CD14-positive monocyte (primary cell): ENCODE measurements at regions not wholly inside any gene's neighbourhood (a gene's known extent, or its start where the extent isn't known, plus 50 kb on each side); places are given as distances from the start of the nearest gene placed in this dataset.
A peak's percentile ranks its signal among the peaks of the same experiment; 100 is the strongest.

Source experiments
- DNase-seq, 3 donors: peaks; one replicate each; pipeline ENCODE4 v3.0.0-alpha.2; 2011 to 2022
- H2AFZ ChIP-seq: 2 replicates; pipeline ENCODE4 v1.6.0; 2012; ENCODE audit warnings: mild to moderate bottlenecking, low read depth, low read length, inconsistent platforms; ENCODE audit not compliant: insufficient read depth, poor library complexity, severe bottlenecking
- H3K27ac ChIP-seq, 2 donors: 1 replicate in 1 of 2; 2 replicates in 1 of 2; pipeline ENCODE4 v1.5.1; 2012 to 2013; ENCODE audit warnings: low read length in 2 of 2, control low read depth in 1 of 2, inconsistent platforms in 1 of 2, low read depth in 1 of 2, mild to moderate bottlenecking in 1 of 2
- H3K27me3 ChIP-seq, 2 donors: one replicate each; pipeline versions ENCODE4 v1.6.0 to v1.6.1; 2011 to 2013; ENCODE audit warnings: low read length in 2 of 2; ENCODE audit not compliant: control insufficient read depth in 2 of 2, insufficient read depth in 2 of 2
- H3K36me3 ChIP-seq, 2 donors: replicated peaks in 1 of 2; 1 replicate in 1 of 2; 2 replicates in 1 of 2; pipeline versions ENCODE4 v1.5.1 to v1.6.1; 2012 to 2013; ENCODE audit warnings: low read length in 2 of 2, control low read depth in 1 of 2, inconsistent platforms in 1 of 2, mild to moderate bottlenecking in 1 of 2; ENCODE audit not compliant: insufficient read depth in 2 of 2, control insufficient read depth in 1 of 2
- H3K4me1 ChIP-seq, 2 donors: 1 replicate in 1 of 2; 2 replicates in 1 of 2; pipeline versions ENCODE4 v1.5.1 to v1.6.1; 2012 to 2013; ENCODE audit warnings: low read length in 2 of 2, control low read depth in 1 of 2, inconsistent platforms in 1 of 2, mild to moderate bottlenecking in 1 of 2, moderate library complexity in 1 of 2; ENCODE audit not compliant: insufficient read depth in 2 of 2, control insufficient read depth in 1 of 2
- H3K4me2 ChIP-seq: replicated peaks from 2 replicates; pipeline ENCODE3; 2012; ENCODE audit warnings: low read length, moderate library complexity, mild to moderate bottlenecking; ENCODE audit not compliant: poor library complexity, severe bottlenecking; ENCODE audit errors: extremely low read depth
- H3K4me3 ChIP-seq, 3 experiments: fragments of 200-600 bp in 1 of 3; sonication (generic) in 1 of 3; replicated peaks in 1 of 3; 1 replicate in 2 of 3; 2 replicates in 1 of 3; pipeline ENCODE4 v1.5.1; 2011 to 2013; ENCODE audit warnings: low read length in 3 of 3, mild to moderate bottlenecking in 3 of 3, control low read depth in 2 of 3, low read depth in 2 of 3, inconsistent platforms in 1 of 3, moderate library complexity in 1 of 3
- H3K79me2 ChIP-seq: 2 replicates; pipeline ENCODE4 v1.6.0; 2012; ENCODE audit warnings: mild to moderate bottlenecking, control low read depth, inconsistent platforms, low read length, moderate library complexity; ENCODE audit not compliant: insufficient read depth
- H3K9ac ChIP-seq: 2 replicates; pipeline ENCODE4 v1.6.0; 2017; ENCODE audit warnings: low read length, mild to moderate bottlenecking; ENCODE audit not compliant: insufficient read depth, poor library complexity, severe bottlenecking
- H3K9me3 ChIP-seq, 2 donors: replicated peaks in 1 of 2; 1 replicate in 1 of 2; 2 replicates in 1 of 2; pipeline versions ENCODE4 v1.5.1 to v1.6.1; 2012 to 2013; ENCODE audit warnings: low read length in 2 of 2, control low read depth in 1 of 2; ENCODE audit not compliant: control insufficient read depth in 1 of 2, insufficient read depth in 1 of 2
- H4K20me1 ChIP-seq: 2 replicates; pipeline ENCODE4 v1.6.0; 2012; ENCODE audit warnings: mild to moderate bottlenecking, low read length, control low read depth, moderate library complexity; ENCODE audit not compliant: insufficient read depth
- H3K27ac Mint-ChIP-seq, 7 donors: one replicate each; pipeline ENCODE4 v1.8.0; 2020; ENCODE audit warnings: mild to moderate bottlenecking in 7 of 7, mixed read lengths in 7 of 7, moderate library complexity in 6 of 7, inconsistent platforms in 2 of 7
- H3K27me3 Mint-ChIP-seq, 3 donors: one replicate each; pipeline ENCODE4 v1.8.0; 2021 to 2022; ENCODE audit warnings: low read depth in 3 of 3, mild to moderate bottlenecking in 3 of 3, mixed read lengths in 3 of 3, moderate library complexity in 3 of 3, inconsistent platforms in 1 of 3
- H3K36me3 Mint-ChIP-seq, 2 donors: one replicate each; pipeline ENCODE4 v1.8.0; 2020; ENCODE audit warnings: mixed read lengths in 2 of 2, inconsistent platforms in 1 of 2, mild to moderate bottlenecking in 1 of 2
- H3K4me1 Mint-ChIP-seq: one replicate; pipeline ENCODE4 v1.8.0; 2020; ENCODE audit warnings: mild to moderate bottlenecking, mixed read lengths
- H3K4me3 Mint-ChIP-seq, 2 donors: one replicate each; pipeline ENCODE4 v1.8.0; 2020; ENCODE audit warnings: mild to moderate bottlenecking in 2 of 2, mixed read lengths in 2 of 2, moderate library complexity in 1 of 2
- H3K9me3 Mint-ChIP-seq, 7 donors: one replicate each; pipeline ENCODE4 v1.8.0; 2020 to 2022; ENCODE audit warnings: mixed read lengths in 7 of 7, mild to moderate bottlenecking in 6 of 7, moderate library complexity in 6 of 7, inconsistent platforms in 2 of 7
- CTCF ChIP-seq: fragments of 200-600 bp; IDR thresholded peaks from one replicate; pipeline ENCODE4 v1.8.0; 2022; ENCODE audit warnings: antibody characterized with exemption, mild to moderate bottlenecking
- WGBS: methylation state at CpG from one replicate; pipeline ENCODE4 v1.1.5; 2013; ENCODE audit warnings: missing lambda C conversion rate; ENCODE audit not compliant: insufficient coverage; 5-methylcytosine and 5-hydroxymethylcytosine counted together
- intact Hi-C, 2 donors: fragments of 100-400 bp; cut with micrococcal nuclease; formaldehyde crosslinking; loops; one replicate each; pipeline versions ENCODE4 v1.15.0 to v1.15.1; 2023

GRCh38 chr16:54455030-54455725 is 168.6 kb upstream of the IRX3 start:
- H2AFZ ChIP-seq: no peak overlapping the region
- H3K4me3 Mint-ChIP-seq: no peak overlapping the region
- WGBS: 89% methylated on average over 5 of the region's 12 CpGs

GRCh38 chr16:54454616-54455015 is 168.0 kb upstream of the IRX3 start:
- Mint-ChIP-seq H3K4me3 (peak overlapping the region in 1 of 2 donors; percentile 52), H3K4me1 (peaks cover 3% of the 10 kb centered on the region)
- no peak for DNase-seq

More at GRCh38 chr16:54455030-54455725, 168.6 kb upstream of the IRX3 start:
- H3K27me3 ChIP-seq: no peaks in the 10 kb centered on the region
- H3K79me2 ChIP-seq: no peaks in the 10 kb centered on the region
- Mint-ChIP-seq H3K36me3 (no peaks in the 10 kb centered on the region), H3K9me3 (peaks cover 0 to 6% (median 0%) of the 10 kb centered on the region in 7 donors), H3K4me1 (peaks cover 3% of the 10 kb centered on the region), H3K27me3 (peaks cover 0 to 15% (median 9%) of the 10 kb centered on the region in 3 donors), H3K27ac (no peak overlapping the region)
- H3K9me3 ChIP-seq: no peaks in the 10 kb centered on the region
- no peak for TF ChIP-seq CTCF
- no peak overlapping the region for H3K4me3 ChIP-seq
- H3K27ac ChIP-seq: no peak overlapping the region
- no peak for DNase-seq
- H3K4me1 ChIP-seq: no peaks in the 10 kb centered on the region
- H4K20me1 ChIP-seq: no peaks in the 10 kb centered on the region
- H3K4me2 ChIP-seq: no peak overlapping the region
- H3K9ac ChIP-seq: no peak overlapping the region
- intact Hi-C loops: no loop called here
- no peaks in the 10 kb centered on the region for H3K36me3 ChIP-seq

More at GRCh38 chr16:54454616-54455015, 168.0 kb upstream of the IRX3 start:
- H2AFZ ChIP-seq: no peak overlapping the region
- peaks cover 0 to 6% (median 0%) of the 10 kb centered on the region in 7 donors for H3K9me3 Mint-ChIP-seq
- no peak for TF ChIP-seq CTCF
- H3K36me3 Mint-ChIP-seq: no peaks in the 10 kb centered on the region
- H3K27me3 Mint-ChIP-seq: peaks cover 3 to 17% (median 10%) of the 10 kb centered on the region in 3 donors
- intact Hi-C loops: no loop called here
- H3K27ac Mint-ChIP-seq: no peak overlapping the region
- no peaks in the 10 kb centered on the region for H3K79me2 ChIP-seq
- 100% methylated on average over 2 of the region's 8 CpGs for WGBS
- no peak overlapping the region for H3K4me2 ChIP-seq
- no peak overlapping the region for H3K9ac ChIP-seq
- no peaks in the 10 kb centered on the region for H3K36me3 ChIP-seq
- H3K4me1 ChIP-seq: no peaks in the 10 kb centered on the region
- H3K27me3 ChIP-seq: no peaks in the 10 kb centered on the region
- H3K9me3 ChIP-seq: no peaks in the 10 kb centered on the region
- no peak overlapping the region for H3K4me3 ChIP-seq
- no peaks in the 10 kb centered on the region for H4K20me1 ChIP-seq
- no peak overlapping the region for H3K27ac ChIP-seq
